ENCODE measurements at regions not wholly inside any gene's neighbourhood (a gene's known extent, or its start where the extent isn't known, plus 50 kb on each side); places are given as distances from the start of the nearest gene placed in this dataset.

- ATAC-seq = no peak
- no peak overlapping the region for H3K4me3 ChIP-seq (ENCODE audit: low read length)
- intact Hi-C loops (cut with DNase I) = no loop called here
- H3K9me3 ChIP-seq (ENCODE audit: control insufficient read depth, low read length) = no peaks in the 10 kb centered on the region
- no peaks in the 10 kb centered on the region for H3K27me3 ChIP-seq (ENCODE audit: control insufficient read depth, insufficient read depth)
- no peak for DNase-seq
- no peaks in the 10 kb centered on the region for H3K4me1 ChIP-seq (ENCODE audit: control insufficient read depth, insufficient read depth, low read length)
- H3K27ac ChIP-seq (ENCODE audit: low read length) = no peak overlapping the region
- 43% methylated on average over 2 of the region's 2 CpGs for whole genome bisulfite sequencing
Observed at GRCh38 chr11:123284454-123284853, 89.4 kb upstream of the CLMP start.

- no peaks in the 10 kb centered on the region for H3K9me3 ChIP-seq (ENCODE audit: control insufficient read depth, low read length)
- no peak overlapping the region for H3K27ac ChIP-seq (ENCODE audit: low read length)
- 70% methylated on average over 6 of the region's 6 CpGs for WGBS
- H3K27me3 ChIP-seq (ENCODE audit: control insufficient read depth, insufficient read depth) = no peaks in the 10 kb centered on the region
- DNase-seq (no peak), ATAC-seq (no peak)
- H3K4me1 ChIP-seq (ENCODE audit: control insufficient read depth, insufficient read depth, low read length) = no peaks in the 10 kb centered on the region
- no peak overlapping the region for H3K4me3 ChIP-seq (ENCODE audit: low read length)
- intact Hi-C loops (cut with DNase I) = no loop called here
Observed at GRCh38 chr11:123282597-123282996, 87.5 kb upstream of the CLMP start.

GRCh38 chr11:123273616-123274015, 78.6 kb upstream of the CLMP start:
- ATAC-seq (no peak), DNase-seq (no peak)
- Histone ChIP-seq H3K27me3 (ENCODE audit: control insufficient read depth, insufficient read depth) (peaks cover 2% of the 10 kb centered on the region), H3K9me3 (ENCODE audit: control insufficient read depth, low read length) (no peaks in the 10 kb centered on the region), H3K4me1 (ENCODE audit: control insufficient read depth, insufficient read depth, low read length) (no peaks in the 10 kb centered on the region), H3K4me3 (ENCODE audit: low read length) (no peak overlapping the region), H3K27ac (ENCODE audit: low read length) (no peak overlapping the region)
- intact Hi-C loops (cut with DNase I) = no loop called here
- 64% methylated on average over 2 of the region's 2 CpGs for WGBS

GRCh38 chr11:123272565-123272964, 77.5 kb upstream of the CLMP start:
- intact Hi-C loops (cut with DNase I) = no loop called here
- peaks cover 2% of the 10 kb centered on the region for H3K27me3 ChIP-seq (ENCODE audit: control insufficient read depth, insufficient read depth)
- H3K4me3 ChIP-seq (ENCODE audit: low read length) = no peak overlapping the region
- H3K4me1 ChIP-seq (ENCODE audit: control insufficient read depth, insufficient read depth, low read length) = no peaks in the 10 kb centered on the region
- ATAC-seq (no peak), DNase-seq (no peak)
- H3K27ac ChIP-seq (ENCODE audit: low read length) = no peak overlapping the region
- no peaks in the 10 kb centered on the region for H3K9me3 ChIP-seq (ENCODE audit: control insufficient read depth, low read length)
- 52% methylated on average over 2 of the region's 2 CpGs for WGBS

- WGBS = 65% methylated on average over 6 of the region's 6 CpGs
Observed at GRCh38 chr11:123268156-123268555, 73.1 kb upstream of the CLMP start.

GRCh38 chr11:123265951-123266350, 70.9 kb upstream of the CLMP start:
- Histone ChIP-seq H3K27me3 (ENCODE audit: control insufficient read depth, insufficient read depth) (no peaks in the 10 kb centered on the region), H3K4me1 (ENCODE audit: control insufficient read depth, insufficient read depth, low read length) (no peaks in the 10 kb centered on the region), H3K4me3 (ENCODE audit: low read length) (no peak overlapping the region), H3K27ac (ENCODE audit: low read length) (no peak overlapping the region), H3K9me3 (ENCODE audit: control insufficient read depth, low read length) (no peaks in the 10 kb centered on the region)
- intact Hi-C loops (cut with DNase I) = no loop called here
- DNase-seq = no peak
- ATAC-seq = no peak
- WGBS = 79% methylated on average over 3 of the region's 3 CpGs

More at GRCh38 chr11:123268156-123268555, 73.1 kb upstream of the CLMP start:
- Histone ChIP-seq H3K27me3 (ENCODE audit: control insufficient read depth, insufficient read depth) (no peaks in the 10 kb centered on the region), H3K9me3 (ENCODE audit: control insufficient read depth, low read length) (no peaks in the 10 kb centered on the region), H3K27ac (ENCODE audit: low read length) (no peak overlapping the region), H3K4me3 (ENCODE audit: low read length) (no peak overlapping the region), H3K4me1 (ENCODE audit: control insufficient read depth, insufficient read depth, low read length) (no peaks in the 10 kb centered on the region)
- intact Hi-C loops (cut with DNase I) = no loop called here
- DNase-seq (no peak), ATAC-seq (no peak)

- no peak overlapping the region for H3K27ac ChIP-seq (ENCODE audit: low read length)
- no peaks in the 10 kb centered on the region for H3K4me1 ChIP-seq (ENCODE audit: control insufficient read depth, insufficient read depth, low read length)
- DNase-seq = no peak
- H3K27me3 ChIP-seq (ENCODE audit: control insufficient read depth, insufficient read depth) = no peaks in the 10 kb centered on the region
- H3K4me3 ChIP-seq (ENCODE audit: low read length) = no peak overlapping the region
- no peaks in the 10 kb centered on the region for H3K9me3 ChIP-seq (ENCODE audit: control insufficient read depth, low read length)
- WGBS = 40% methylated on average over 3 of the region's 3 CpGs
- no peak for ATAC-seq
- intact Hi-C loops (cut with DNase I) = loop anchor here in 1 of 4 donors (5.0 kb wide), 1 partner anchor 162 kb away; no protein-coding TSS in a partner anchor
Observed at GRCh38 chr11:123264431-123264780, 69.4 kb upstream of the CLMP start.

- intact Hi-C loops (cut with DNase I) = loop anchor here in 1 of 4 donors (5.0 kb wide), 1 partner anchor 159 kb away; no protein-coding TSS in a partner anchor
- peak; percentile 92 to 94 for ATAC-seq
- Histone ChIP-seq H3K9me3 (ENCODE audit: control insufficient read depth, low read length) (no peaks in the 10 kb centered on the region), H3K27ac (ENCODE audit: low read length) (no peak overlapping the region), H3K27me3 (ENCODE audit: control insufficient read depth, insufficient read depth) (no peaks in the 10 kb centered on the region), H3K4me3 (ENCODE audit: low read length) (no peak overlapping the region), H3K4me1 (ENCODE audit: control insufficient read depth, insufficient read depth, low read length) (no peaks in the 10 kb centered on the region)
- peak; percentile 85 to 95 (median 91) for DNase-seq
- WGBS = 19% methylated on average over 25 of the region's 25 CpGs
Observed at GRCh38 chr11:123261345-123262106, 66.5 kb upstream of the CLMP start.

- intact Hi-C loops (cut with DNase I) = loop anchor here in 1 of 4 donors (5.0 kb wide), 1 partner anchor 158 kb away; no protein-coding TSS in a partner anchor
- H3K27me3 ChIP-seq (ENCODE audit: control insufficient read depth, insufficient read depth) = no peaks in the 10 kb centered on the region
- no peaks in the 10 kb centered on the region for H3K9me3 ChIP-seq (ENCODE audit: control insufficient read depth, low read length)
- DNase-seq (no peak), ATAC-seq (no peak)
- H3K4me1 ChIP-seq (ENCODE audit: control insufficient read depth, insufficient read depth, low read length) = no peaks in the 10 kb centered on the region
- H3K27ac ChIP-seq (ENCODE audit: low read length) = no peak overlapping the region
- 79% methylated on average over 4 of the region's 4 CpGs for WGBS
- no peak overlapping the region for H3K4me3 ChIP-seq (ENCODE audit: low read length)
Observed at GRCh38 chr11:123260511-123261211, 65.6 kb upstream of the CLMP start.

- DNase-seq (no peak), ATAC-seq (no peak)
- no peaks in the 10 kb centered on the region for H3K4me1 ChIP-seq (ENCODE audit: control insufficient read depth, insufficient read depth, low read length)
- WGBS = 92% methylated on average over 2 of the region's 2 CpGs
- intact Hi-C loops (cut with DNase I) = no loop called here
- no peaks in the 10 kb centered on the region for H3K27me3 ChIP-seq (ENCODE audit: control insufficient read depth, insufficient read depth)
- H3K9me3 ChIP-seq (ENCODE audit: control insufficient read depth, low read length) = no peaks in the 10 kb centered on the region
- H3K27ac ChIP-seq (ENCODE audit: low read length) = no peak overlapping the region
- no peak overlapping the region for H3K4me3 ChIP-seq (ENCODE audit: low read length)
Observed at GRCh38 chr11:123258877-123259276, 63.8 kb upstream of the CLMP start.

GRCh38 chr11:123257370-123257769, 62.3 kb upstream of the CLMP start:
- 95% methylated on average over 5 of the region's 5 CpGs for WGBS
- Histone ChIP-seq H3K27me3 (ENCODE audit: control insufficient read depth, insufficient read depth) (no peaks in the 10 kb centered on the region), H3K4me3 (ENCODE audit: low read length) (no peak overlapping the region), H3K4me1 (ENCODE audit: control insufficient read depth, insufficient read depth, low read length) (no peaks in the 10 kb centered on the region), H3K27ac (ENCODE audit: low read length) (no peak overlapping the region), H3K9me3 (ENCODE audit: control insufficient read depth, low read length) (no peaks in the 10 kb centered on the region)
- ATAC-seq = no peak
- intact Hi-C loops (cut with DNase I) = no loop called here
- DNase-seq = no peak
